Transverse colon (tissue), 4 donors: ENCODE measurements at regions not wholly inside any gene's neighbourhood (a gene's known extent, or its start where the extent isn't known, plus 50 kb on each side); places are given as distances from the start of the nearest gene placed in this dataset.
"Not testable (repeated sequence)": the region's sequence is repeated elsewhere in the genome, so short reads cannot be mapped to it uniquely, and the experiment has no call there.

Experiments used
- DNase-seq: peaks from one replicate; pipeline ENCODE4 v3.0.0-alpha.2; 2019
- H3K27ac ChIP-seq, 4 donors: fragments of 200-600 bp; sonication (generic); 2 replicates each; pipeline ENCODE4 v1.5.1; 2016 to 2018; ENCODE audit warnings: inconsistent platforms in 4 of 4
- H3K27me3 ChIP-seq: fragments of 200-600 bp; sonication (generic); 2 replicates; pipeline ENCODE4 v1.5.1; 2017; ENCODE audit warnings: inconsistent platforms
- H3K36me3 ChIP-seq, 4 donors: fragments of 200-600 bp; sonication (generic); 2 replicates each; pipeline ENCODE4 v1.5.1; 2017 to 2019; ENCODE audit warnings: inconsistent platforms in 4 of 4
- H3K4me1 ChIP-seq, 4 donors: fragments of 200-600 bp; sonication (generic); 2 replicates each; pipeline ENCODE4 v1.5.1; 2017 to 2020; ENCODE audit warnings: inconsistent platforms in 4 of 4
- H3K4me3 ChIP-seq, 4 donors: fragments of 200-600 bp; sonication (generic); 1 replicate in 1 of 4; 2 replicates in 3 of 4; pipeline versions ENCODE4 v1.5.1 to v1.6.1; 2017 to 2019; ENCODE audit warnings: inconsistent platforms in 4 of 4
- H3K9me3 ChIP-seq, 2 donors: fragments of 200-600 bp; sonication (generic); 2 replicates each; pipeline ENCODE4 v1.5.1; 2017 to 2019; ENCODE audit warnings: inconsistent platforms in 2 of 2
- CTCF ChIP-seq, 5 experiments: fragments of 200-600 bp in 3 of 5; fragments of 450-650 bp in 2 of 5; sonication (generic) in 3 of 5; IDR thresholded peaks; 1 replicate in 2 of 5; 2 replicates in 3 of 5; pipeline ENCODE4 v1.5.1; 2016 to 2017; ENCODE audit warnings: antibody characterized with exemption in 5 of 5, inconsistent platforms in 3 of 5, mild to moderate bottlenecking in 2 of 5, moderate library complexity in 1 of 5
- EP300 ChIP-seq: sonication (generic); formaldehyde crosslinking; IDR thresholded peaks from one replicate; pipeline ENCODE4 v1.6.1; 2017; ENCODE audit warnings: antibody characterized with exemption, low read depth
- POLR2A ChIP-seq: fragments of 450-650 bp; IDR thresholded peaks from one replicate; pipeline ENCODE4 v1.6.1; 2016; ENCODE audit warnings: antibody characterized with exemption, mild to moderate bottlenecking, moderate library complexity
- POLR2AphosphoS5 ChIP-seq, 3 donors: sonication (generic); formaldehyde crosslinking; IDR thresholded peaks; one replicate each; pipeline ENCODE4 v1.6.1; 2016; ENCODE audit warnings: antibody characterized with exemption in 3 of 3
- WGBS, 2 donors: methylation state at CpG; one replicate each; pipeline ENCODE4 v1.1.5; 2018; ENCODE audit warnings: low coverage in 1 of 2; 5-methylcytosine and 5-hydroxymethylcytosine counted together
- in situ Hi-C, 4 donors: fragments of 200-750 bp; cut with MboI; loops; one replicate each; pipeline versions ENCODE4 v1.15.0 to v1.15.1; 2017; ENCODE audit warnings: low sequenced_read_pairs in 3 of 4, low pct_ligation_motif_present in 1 of 4, low pct_unique_long_range_greater_than_20kb in 1 of 4
- intact Hi-C: fragments of 100-400 bp; cut with DNase I; formaldehyde crosslinking; loops from one replicate; pipeline ENCODE4 v1.15.1; 2023; ENCODE audit warnings: low total_unique reads

- 50 to 81% methylated on average over 3 to 7 of the region's 7 CpGs for WGBS, 2 donors
- H3K9me3 ChIP-seq, result peaks cover 11 to 44% of the 10 kb centered on the region in 2 donors
- H3K27ac ChIP-seq, H3K4me1 ChIP-seq, H3K4me3 ChIP-seq, H3K36me3 ChIP-seq, intact Hi-C loops, DNase-seq, in situ Hi-C loops, H3K27me3 ChIP-seq: not testable (repeated sequence)
Observed at GRCh38 chr22:11305179-11305578, 4222.8 kb upstream of the OR11H1 start.

GRCh38 chr22:11306933-11307518, 4221.0 kb upstream of the OR11H1 start:
- H3K27ac ChIP-seq, DNase-seq, H3K4me3 ChIP-seq, H3K27me3 ChIP-seq, H3K4me1 ChIP-seq, in situ Hi-C loops, H3K36me3 ChIP-seq, intact Hi-C loops: not testable (repeated sequence)
- WGBS, 2 donors, result 72 to 77% methylated on average over 6 of the region's 6 CpGs
- H3K9me3 ChIP-seq, result peaks cover 5 to 43% of the 10 kb centered on the region in 2 donors

GRCh38 chr22:11307998-11308397, 4220.0 kb upstream of the OR11H1 start:
- Histone ChIP-seq H3K4me1 (no peaks in the 10 kb centered on the region), H3K9me3 (peaks cover 5 to 47% of the 10 kb centered on the region in 2 donors), H3K36me3 (no peaks in the 10 kb centered on the region), H3K27me3 (no peaks in the 10 kb centered on the region), H3K4me3 (no peak overlapping the region), H3K27ac (no peak overlapping the region)
- in situ Hi-C loops, result no loop called here
- 84 to 96% methylated on average over 4 to 16 of the region's 16 CpGs for WGBS, 2 donors
- intact Hi-C loops, result no loop called here
- TF ChIP-seq EP300 (no peak), CTCF (IDR thresholded peaks at IDR 0.05) (no peak), POLR2A (no peak), POLR2AphosphoS5 (IDR thresholded peaks at IDR 0.05) (no peak)
- no peak for DNase-seq

- H3K27ac ChIP-seq, DNase-seq, H3K27me3 ChIP-seq, intact Hi-C loops, in situ Hi-C loops, H3K4me3 ChIP-seq, H3K36me3 ChIP-seq, H3K4me1 ChIP-seq: not testable (repeated sequence)
- H3K9me3 ChIP-seq, result peaks cover 11 to 51% of the 10 kb centered on the region in 2 donors
- WGBS, 2 donors, result 69% methylated on average over 4 of the region's 4 CpGs
Observed at GRCh38 chr22:11309777-11310176, 4218.2 kb upstream of the OR11H1 start.

GRCh38 chr22:11310647-11311046, 4217.3 kb upstream of the OR11H1 start:
- H3K27me3 ChIP-seq, H3K4me1 ChIP-seq, in situ Hi-C loops, DNase-seq, H3K36me3 ChIP-seq, H3K27ac ChIP-seq, intact Hi-C loops, H3K4me3 ChIP-seq: not testable (repeated sequence)
- H3K9me3 ChIP-seq, result peaks cover 11 to 44% of the 10 kb centered on the region in 2 donors
- WGBS, 2 donors, result 46 to 49% methylated on average over 2 to 3 of the region's 3 CpGs

GRCh38 chr22:11312640-11313039, 4215.4 kb upstream of the OR11H1 start:
- H3K9me3 ChIP-seq, result peaks cover 21 to 46% of the 10 kb centered on the region in 2 donors
- DNase-seq, H3K27ac ChIP-seq, in situ Hi-C loops, H3K4me3 ChIP-seq, H3K36me3 ChIP-seq, H3K27me3 ChIP-seq, intact Hi-C loops, H3K4me1 ChIP-seq: not testable (repeated sequence)
- WGBS, 2 donors, result 6 to 61% methylated on average over 2 to 7 of the region's 7 CpGs

GRCh38 chr22:11313040-11313759, 4214.8 kb upstream of the OR11H1 start:
- H3K36me3 ChIP-seq, in situ Hi-C loops, intact Hi-C loops, H3K4me3 ChIP-seq, H3K4me1 ChIP-seq, DNase-seq, H3K27me3 ChIP-seq, H3K27ac ChIP-seq: not testable (repeated sequence)
- WGBS, 2 donors, result 42% methylated on average over 5 of the region's 5 CpGs; no CpG with 5 or more reads in 1 of the 2 donors
- peaks cover 21 to 41% of the 10 kb centered on the region in 2 donors for H3K9me3 ChIP-seq

GRCh38 chr22:11318633-11319032, 4209.4 kb upstream of the OR11H1 start:
- H3K9me3 ChIP-seq, result peaks cover 13 to 20% of the 10 kb centered on the region in 2 donors
- DNase-seq, intact Hi-C loops, H3K36me3 ChIP-seq, in situ Hi-C loops, H3K27ac ChIP-seq, H3K4me3 ChIP-seq, H3K27me3 ChIP-seq, H3K4me1 ChIP-seq: not testable (repeated sequence)
- WGBS, 2 donors, result 79 to 80% methylated on average over 9 to 18 of the region's 18 CpGs

- in situ Hi-C loops, intact Hi-C loops, DNase-seq, H3K36me3 ChIP-seq, H3K27ac ChIP-seq, H3K4me3 ChIP-seq, H3K27me3 ChIP-seq, H3K4me1 ChIP-seq: not testable (repeated sequence)
- 71 to 75% methylated on average over 15 of the region's 15 CpGs for WGBS, 2 donors
- peaks cover 12 to 23% of the 10 kb centered on the region in 2 donors for H3K9me3 ChIP-seq
Observed at GRCh38 chr22:11324439-11325037, 4203.5 kb upstream of the OR11H1 start.
